ENCODE measurements at regions not wholly inside any gene's neighbourhood (a gene's known extent, or its start where the extent isn't known, plus 50 kb on each side); places are given as distances from the start of the nearest gene placed in this dataset.

GRCh38 chr7:25611196-25611595 is 382.9 kb upstream of the NPVF start:
- Mint-ChIP-seq H3K4me3 (ENCODE audit: unreplicated experiment) (no peak overlapping the region), H3K4me1 (ENCODE audit: unreplicated experiment) (peaks cover 11% of the 10 kb centered on the region), H3K27ac (ENCODE audit: unreplicated experiment) (no peak overlapping the region), H3K9me3 (ENCODE audit: unreplicated experiment) (no peaks in the 10 kb centered on the region), H3K36me3 (ENCODE audit: low read depth, unreplicated experiment) (no peaks in the 10 kb centered on the region), H3K27me3 (ENCODE audit: unreplicated experiment) (no peaks in the 10 kb centered on the region)
- no peak for TF ChIP-seq CTCF (IDR thresholded peaks at IDR 0.05; ENCODE audit: unreplicated experiment)
- DNase-seq (ENCODE audit: low spot score): no peak

DNA sequence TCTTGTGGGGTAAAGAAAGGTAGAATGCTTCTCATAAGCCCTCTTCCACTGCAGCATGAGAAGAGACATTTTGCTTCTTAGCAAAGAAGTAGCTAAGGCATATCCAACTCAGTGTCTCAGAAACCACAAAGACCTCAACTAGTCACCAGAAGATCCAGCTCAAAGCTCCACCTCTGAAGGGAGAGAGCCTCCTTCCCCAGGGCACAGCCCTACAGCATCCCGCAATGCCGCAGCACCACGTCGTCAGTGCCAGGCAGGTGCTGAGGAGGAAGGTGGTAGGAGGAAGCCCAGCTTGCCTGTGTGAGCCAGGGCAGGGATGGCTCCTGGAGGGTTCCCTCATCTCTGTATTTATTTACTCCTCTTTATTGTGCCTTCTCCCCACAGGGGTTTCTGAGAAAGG is 385.6 kb upstream of the NPVF start:
- TF ChIP-seq CTCF (IDR thresholded peaks at IDR 0.05; ENCODE audit: unreplicated experiment): no peak
- H3K36me3 Mint-ChIP-seq (ENCODE audit: low read depth, unreplicated experiment): no peaks in the 10 kb centered on the region
- peaks cover 14% of the 10 kb centered on the region for H3K4me1 Mint-ChIP-seq (ENCODE audit: unreplicated experiment)
- no peaks in the 10 kb centered on the region for H3K27me3 Mint-ChIP-seq (ENCODE audit: unreplicated experiment)
- H3K9me3 Mint-ChIP-seq (ENCODE audit: unreplicated experiment): no peaks in the 10 kb centered on the region
- no peak for DNase-seq (ENCODE audit: low spot score)
- no peak overlapping the region for H3K4me3 Mint-ChIP-seq (ENCODE audit: unreplicated experiment)
- no peak overlapping the region for H3K27ac Mint-ChIP-seq (ENCODE audit: unreplicated experiment)

- no peak overlapping the region for H3K4me3 Mint-ChIP-seq (ENCODE audit: unreplicated experiment)
Observed at GRCh38 chr7:25614415-25614814, 386.1 kb upstream of the NPVF start.

DNA sequence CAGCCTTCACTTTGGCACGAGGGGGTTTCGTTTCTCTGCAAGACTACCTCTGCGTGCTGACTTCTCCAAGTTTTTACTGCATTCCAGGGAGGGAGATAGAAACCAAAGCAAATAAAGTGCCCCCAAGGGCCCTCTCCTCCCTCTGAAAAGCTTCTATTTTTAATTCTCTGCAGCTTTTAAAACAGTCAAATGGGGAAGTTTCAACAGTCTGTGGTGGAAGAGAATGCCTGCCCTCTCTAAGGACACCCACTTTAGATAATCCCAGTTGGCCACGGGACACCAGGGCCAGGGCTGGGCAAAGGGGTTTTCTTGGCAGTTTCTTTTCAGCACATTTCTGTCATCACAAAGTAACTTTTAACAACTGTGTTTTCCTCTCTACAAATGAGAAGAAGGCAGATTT is 386.7 kb upstream of the NPVF start:
- no peak for DNase-seq (ENCODE audit: low spot score)
- peaks cover 16% of the 10 kb centered on the region for H3K4me1 Mint-ChIP-seq (ENCODE audit: unreplicated experiment)
- TF ChIP-seq CTCF (IDR thresholded peaks at IDR 0.05; ENCODE audit: unreplicated experiment): no peak
- H3K27me3 Mint-ChIP-seq (ENCODE audit: unreplicated experiment): no peaks in the 10 kb centered on the region
- no peaks in the 10 kb centered on the region for H3K36me3 Mint-ChIP-seq (ENCODE audit: low read depth, unreplicated experiment)
- no peak overlapping the region for H3K4me3 Mint-ChIP-seq (ENCODE audit: unreplicated experiment)
- no peak overlapping the region for H3K27ac Mint-ChIP-seq (ENCODE audit: unreplicated experiment)
- no peaks in the 10 kb centered on the region for H3K9me3 Mint-ChIP-seq (ENCODE audit: unreplicated experiment)

More at GRCh38 chr7:25614415-25614814, 386.1 kb upstream of the NPVF start:
- DNase-seq (ENCODE audit: low spot score): no peak
- Mint-ChIP-seq H3K27ac (ENCODE audit: unreplicated experiment) (no peak overlapping the region), H3K9me3 (ENCODE audit: unreplicated experiment) (no peaks in the 10 kb centered on the region), H3K36me3 (ENCODE audit: low read depth, unreplicated experiment) (no peaks in the 10 kb centered on the region), H3K4me1 (ENCODE audit: unreplicated experiment) (peaks cover 14% of the 10 kb centered on the region), H3K27me3 (ENCODE audit: unreplicated experiment) (no peaks in the 10 kb centered on the region)
- no peak for TF ChIP-seq CTCF (IDR thresholded peaks at IDR 0.05; ENCODE audit: unreplicated experiment)

- H3K27ac Mint-ChIP-seq (ENCODE audit: unreplicated experiment): no peak overlapping the region
- H3K27me3 Mint-ChIP-seq (ENCODE audit: unreplicated experiment): peaks cover under 1% of the 10 kb centered on the region
- H3K4me1 Mint-ChIP-seq (ENCODE audit: unreplicated experiment): peaks cover 22% of the 10 kb centered on the region
- no peaks in the 10 kb centered on the region for H3K36me3 Mint-ChIP-seq (ENCODE audit: low read depth, unreplicated experiment)
- H3K9me3 Mint-ChIP-seq (ENCODE audit: unreplicated experiment): no peaks in the 10 kb centered on the region
- no peak for TF ChIP-seq CTCF (IDR thresholded peaks at IDR 0.05; ENCODE audit: unreplicated experiment)
- no peak for DNase-seq (ENCODE audit: low spot score)
- no peak overlapping the region for H3K4me3 Mint-ChIP-seq (ENCODE audit: unreplicated experiment)
Observed at GRCh38 chr7:25615593-25615992, 387.3 kb upstream of the NPVF start.
